PC-9 (cell line): ENCODE measurements at regions not wholly inside any gene's neighbourhood (a gene's known extent, or its start where the extent isn't known, plus 50 kb on each side); places are given as distances from the start of the nearest gene placed in this dataset.

Experiments used
- CTCF ChIP-seq: fragments of 200-600 bp; sonication (generic); conservative IDR thresholded peaks from 2 replicates; pipeline ENCODE4 v1.6.1; 2017; ENCODE audit warnings: mixed run types, antibody characterized with exemption, mild to moderate bottlenecking, moderate library complexity
- EZH2 ChIP-seq: fragments of 200-600 bp; sonication (generic); IDR thresholded peaks from 2 replicates; pipeline ENCODE4 v1.8.0; 2017; ENCODE audit warnings: antibody characterized with exemption, low read depth

- TF ChIP-seq CTCF (no peak), EZH2 (no peak)
Measured at GRCh38 chr6:133047706-133048105, 193.5 kb upstream of the EYA4 start.
